PC-9 (cell line): ENCODE measurements at regions not wholly inside any gene's neighbourhood (a gene's known extent, or its start where the extent isn't known, plus 50 kb on each side); places are given as distances from the start of the nearest gene placed in this dataset.

Experiments
- BruUV-seq: library from RNA; stranded (reverse); fragments of 400-500 nt; replicated peaks from 2 replicates; lab custom pipeline; 2021; lab: Mats Ljungman, UMichigan
- CTCF ChIA-PET: fragments of 300-600 bp; sonication (Branson Sonifier 250); formaldehyde crosslinking; loops from one replicate; lab custom pipeline; 2022; ENCODE audit warnings: antibody characterized with exemption; lab: Charles Lee
- POLR2A ChIA-PET: fragments of 300-600 bp; sonication (Branson Sonifier 250); formaldehyde crosslinking; loops from one replicate; lab custom pipeline; 2022; ENCODE audit warnings: antibody characterized with exemption; ENCODE audit not compliant: unreplicated experiment; lab: Charles Lee
- DNase-seq, 2 experiments: peaks; one replicate each; pipeline versions ENCODE4 v3.0.0 to v3.0.0-alpha.2; 2015 to 2022; ENCODE audit warnings: mixed read lengths in 1 of 2
- H2AFZ ChIP-seq: fragments of 200-600 bp; sonication (generic); 2 replicates; pipeline ENCODE4 v1.8.1; 2017; ENCODE audit warnings: antibody characterized with exemption
- H3F3A ChIP-seq: fragments of 200-600 bp; sonication (generic); 2 replicates; pipeline ENCODE4 v1.8.1; 2017; ENCODE audit warnings: antibody characterized with exemption, mild to moderate bottlenecking, low read depth; ENCODE audit not compliant: insufficient read depth
- H3K27ac ChIP-seq: fragments of 200-600 bp; sonication (generic); 2 replicates; pipeline ENCODE4 v1.6.1; 2016; ENCODE audit warnings: mixed run types
- H3K27me3 ChIP-seq: fragments of 200-600 bp; sonication (generic); 2 replicates; pipeline ENCODE4 v1.6.1; 2016; ENCODE audit warnings: low read depth, mixed run types; ENCODE audit not compliant: insufficient read depth
- H3K36me3 ChIP-seq: fragments of 200-600 bp; sonication (generic); 2 replicates; pipeline ENCODE4 v1.6.1; 2016; ENCODE audit warnings: low read depth, mixed run types
- H3K4me1 ChIP-seq: fragments of 200-600 bp; sonication (generic); replicated peaks from 2 replicates; pipeline ENCODE4 v1.6.1; 2016; ENCODE audit warnings: mixed run types; ENCODE audit not compliant: insufficient read depth
- H3K4me2 ChIP-seq: fragments of 200-600 bp; sonication (generic); 2 replicates; pipeline ENCODE4 v1.6.1; 2017; ENCODE audit warnings: mixed run types
- H3K4me3 ChIP-seq: fragments of 200-600 bp; sonication (generic); 2 replicates; pipeline ENCODE4 v1.6.1; 2016; ENCODE audit warnings: mixed run types
- H3K79me2 ChIP-seq: fragments of 200-600 bp; sonication (generic); 2 replicates; pipeline ENCODE4 v1.6.1; 2017; ENCODE audit warnings: low read depth, mixed run types
- H3K9me2 ChIP-seq: fragments of 200-600 bp; sonication (generic); 2 replicates; pipeline ENCODE4 v1.8.1; 2017; ENCODE audit warnings: mild to moderate bottlenecking; ENCODE audit not compliant: insufficient read depth
- H3K9me3 ChIP-seq: fragments of 200-600 bp; sonication (generic); 2 replicates; pipeline ENCODE4 v1.8.1; 2016; ENCODE audit warnings: low read depth; ENCODE audit not compliant: insufficient read depth
- H4K20me1 ChIP-seq: fragments of 200-600 bp; sonication (generic); 2 replicates; pipeline ENCODE4 v1.8.1; 2017; ENCODE audit not compliant: insufficient read depth
- CTCF ChIP-seq: fragments of 200-600 bp; sonication (generic); conservative IDR thresholded peaks from 2 replicates; pipeline ENCODE4 v1.6.1; 2017; ENCODE audit warnings: mixed run types, antibody characterized with exemption, mild to moderate bottlenecking, moderate library complexity
- EZH2 ChIP-seq: fragments of 200-600 bp; sonication (generic); IDR thresholded peaks from 2 replicates; pipeline ENCODE4 v1.8.0; 2017; ENCODE audit warnings: antibody characterized with exemption, low read depth
- intact Hi-C: fragments of 100-400 bp; cut with micrococcal nuclease; formaldehyde crosslinking; loops from one replicate; pipeline ENCODE4 v1.10.0; 2022; ENCODE audit not compliant: unreplicated experiment

- H2AFZ ChIP-seq, result no peak overlapping the region
- H3K27me3 ChIP-seq, result no peaks in the 10 kb centered on the region
- TF ChIP-seq EZH2, result no peak
- TF ChIP-seq CTCF, result no peak
- no peaks in the 10 kb centered on the region for H4K20me1 ChIP-seq
- POLR2A ChIA-PET, result no interaction called here
- H3K4me2 ChIP-seq, result no peak overlapping the region
- H3K4me3 ChIP-seq, result no peak overlapping the region
- H3K36me3 ChIP-seq, result no peaks in the 10 kb centered on the region
- no peaks in the 10 kb centered on the region for H3K9me2 ChIP-seq
- CTCF ChIA-PET, result no interaction called here
- BruUV-seq, result no TSS peak
- intact Hi-C loops, result no loop called here
- no peaks in the 10 kb centered on the region for H3F3A ChIP-seq
- H3K4me1 ChIP-seq, result peaks cover 8% of the 10 kb centered on the region; the same call in 1 of the 2 replicates
- H3K27ac ChIP-seq, result no peak overlapping the region
- no peaks in the 10 kb centered on the region for H3K79me2 ChIP-seq
- no peak for DNase-seq
- no peaks in the 10 kb centered on the region for H3K9me3 ChIP-seq
Observed at GRCh38 chr7:16367115-16367514, 54.2 kb downstream of the CRPPA start.

- H2AFZ ChIP-seq, result no peak overlapping the region
- DNase-seq, result no peak
- POLR2A ChIA-PET, result no interaction called here
- no TSS peak for BruUV-seq
- H3K9me2 ChIP-seq, result no peaks in the 10 kb centered on the region
- intact Hi-C loops, result no loop called here
- TF ChIP-seq EZH2, result no peak
- no peak for TF ChIP-seq CTCF
- no peaks in the 10 kb centered on the region for H3K27me3 ChIP-seq
- H3K27ac ChIP-seq, result no peak overlapping the region
- H3F3A ChIP-seq, result no peaks in the 10 kb centered on the region
- CTCF ChIA-PET, result no interaction called here
- no peak overlapping the region for H3K4me3 ChIP-seq
- peaks cover 8% of the 10 kb centered on the region; the same call in 1 of the 2 replicates for H3K4me1 ChIP-seq
- no peaks in the 10 kb centered on the region for H3K9me3 ChIP-seq
- H3K4me2 ChIP-seq, result no peak overlapping the region
- no peaks in the 10 kb centered on the region for H3K36me3 ChIP-seq
- H3K79me2 ChIP-seq, result no peaks in the 10 kb centered on the region
- H4K20me1 ChIP-seq, result no peaks in the 10 kb centered on the region
Observed at GRCh38 chr7:16365952-16366351, 55.4 kb downstream of the CRPPA start.

GRCh38 chr7:16365177-16365576, 56.2 kb downstream of the CRPPA start:
- no peaks in the 10 kb centered on the region for H4K20me1 ChIP-seq
- H3K9me3 ChIP-seq, result peaks cover 4% of the 10 kb centered on the region; the same call in 1 of the 2 replicates
- no peak overlapping the region for H3K4me3 ChIP-seq
- no peak overlapping the region for H3K27ac ChIP-seq
- no peaks in the 10 kb centered on the region for H3F3A ChIP-seq
- no peak for TF ChIP-seq EZH2
- TF ChIP-seq CTCF, result no peak
- H3K79me2 ChIP-seq, result no peaks in the 10 kb centered on the region
- POLR2A ChIA-PET, result no interaction called here
- H3K36me3 ChIP-seq, result no peaks in the 10 kb centered on the region
- intact Hi-C loops, result no loop called here
- no peaks in the 10 kb centered on the region for H3K9me2 ChIP-seq
- CTCF ChIA-PET, result no interaction called here
- no peak overlapping the region for H3K4me2 ChIP-seq
- no peaks in the 10 kb centered on the region for H3K27me3 ChIP-seq
- H2AFZ ChIP-seq, result no peak overlapping the region
- H3K4me1 ChIP-seq, result peaks cover 8% of the 10 kb centered on the region; the same call in 1 of the 2 replicates
- BruUV-seq, result no TSS peak
- DNase-seq, result no peak
